ENCODE measurements at regions not wholly inside any gene's neighbourhood (a gene's known extent, or its start where the extent isn't known, plus 50 kb on each side); places are given as distances from the start of the nearest gene placed in this dataset.

DNA sequence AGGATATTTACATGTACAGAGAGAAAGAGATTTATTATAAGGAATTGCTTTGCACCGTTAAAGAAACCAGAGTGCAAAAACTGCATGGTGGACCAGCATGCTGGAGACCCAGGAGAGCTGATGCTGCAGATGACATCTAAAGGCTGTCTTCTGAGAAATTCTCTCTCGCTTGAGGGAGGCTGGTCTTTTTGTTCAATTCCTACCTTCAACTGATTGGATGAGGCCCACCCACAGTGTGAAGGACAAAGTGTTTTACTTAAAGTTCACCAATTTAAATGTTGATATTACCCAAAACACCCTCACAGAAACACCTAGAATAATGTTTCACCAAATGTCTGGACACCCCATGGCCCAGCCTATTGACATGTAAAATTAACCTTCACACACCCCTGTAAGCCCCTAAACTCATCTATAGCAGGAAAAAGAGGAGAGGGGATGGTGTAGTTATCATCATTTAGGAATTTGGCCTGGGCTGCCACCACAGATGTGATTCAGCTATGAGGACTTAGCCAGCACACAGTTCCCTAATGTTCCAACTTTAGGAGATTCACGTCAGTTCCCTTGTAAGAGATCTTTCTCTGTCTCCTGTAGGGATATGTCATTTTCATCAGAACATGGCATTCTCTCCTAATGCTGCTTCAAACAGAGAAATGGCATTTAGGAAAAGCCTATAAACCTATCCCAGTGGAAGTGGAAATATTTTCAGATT, 358.2 kb upstream of the TLE4 start:
- H3K4me3 ChIP-seq: no peak overlapping the region
- intact Hi-C loops (cut with DNase I; ENCODE audit: low total_unique reads): loop anchor here (5.0 kb wide), 1 partner anchor 706 kb away; no protein-coding TSS in a partner anchor
- TF ChIP-seq, protein P1, sequence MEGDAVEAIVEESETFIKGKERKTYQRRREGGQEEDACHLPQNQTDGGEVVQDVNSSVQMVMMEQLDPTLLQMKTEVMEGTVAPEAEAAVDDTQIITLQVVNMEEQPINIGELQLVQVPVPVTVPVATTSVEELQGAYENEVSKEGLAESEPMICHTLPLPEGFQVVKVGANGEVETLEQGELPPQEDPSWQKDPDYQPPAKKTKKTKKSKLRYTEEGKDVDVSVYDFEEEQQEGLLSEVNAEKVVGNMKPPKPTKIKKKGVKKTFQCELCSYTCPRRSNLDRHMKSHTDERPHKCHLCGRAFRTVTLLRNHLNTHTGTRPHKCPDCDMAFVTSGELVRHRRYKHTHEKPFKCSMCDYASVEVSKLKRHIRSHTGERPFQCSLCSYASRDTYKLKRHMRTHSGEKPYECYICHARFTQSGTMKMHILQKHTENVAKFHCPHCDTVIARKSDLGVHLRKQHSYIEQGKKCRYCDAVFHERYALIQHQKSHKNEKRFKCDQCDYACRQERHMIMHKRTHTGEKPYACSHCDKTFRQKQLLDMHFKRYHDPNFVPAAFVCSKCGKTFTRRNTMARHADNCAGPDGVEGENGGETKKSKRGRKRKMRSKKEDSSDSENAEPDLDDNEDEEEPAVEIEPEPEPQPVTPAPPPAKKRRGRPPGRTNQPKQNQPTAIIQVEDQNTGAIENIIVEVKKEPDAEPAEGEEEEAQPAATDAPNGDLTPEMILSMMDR (IDR thresholded peaks at IDR 0.05): no peak
- TF ChIP-seq POLR2AphosphoS5 (IDR thresholded peaks at IDR 0.05): no peak
- no peak for TF ChIP-seq POLR2A (IDR thresholded peaks at IDR 0.05)

DNA sequence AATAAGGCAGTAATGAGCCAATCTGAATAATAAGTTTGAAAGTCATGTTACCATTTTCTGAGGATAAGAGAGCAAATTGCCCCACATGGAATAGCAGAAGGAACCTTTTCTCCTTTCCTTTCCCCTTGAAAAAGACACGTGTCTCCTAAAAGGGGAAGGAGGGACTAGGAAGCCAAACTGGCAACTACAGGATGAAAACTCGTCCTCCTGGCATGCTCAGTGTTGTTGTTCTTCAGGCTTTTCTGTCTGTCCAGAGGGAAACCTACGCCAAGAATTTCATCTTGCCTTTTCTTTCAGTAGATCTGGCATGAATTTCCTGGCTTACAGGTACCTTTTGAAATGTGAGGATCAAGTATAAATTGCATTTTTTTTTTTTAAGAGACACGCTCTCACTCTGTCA, 355.9 kb upstream of the TLE4 start:
- intact Hi-C loops (cut with DNase I; ENCODE audit: low total_unique reads): no loop called here
- Histone ChIP-seq H3K27ac (no peak overlapping the region), H3K36me3 (no peaks in the 10 kb centered on the region), H3K27me3 (no peaks in the 10 kb centered on the region), H3K9me3 (no peaks in the 10 kb centered on the region), H3K4me1 (no peaks in the 10 kb centered on the region), H3K4me3 (no peak overlapping the region)
- peak in 1 of 2 donors; percentile 24 for DNase-seq (ENCODE audit: low spot score in 2 of 2)
- TF ChIP-seq POLR2AphosphoS5 (IDR thresholded peaks at IDR 0.05): no peak
- no peak for TF ChIP-seq POLR2A (IDR thresholded peaks at IDR 0.05)

More for the DNA sequence above, 358.2 kb upstream of the TLE4 start:
- Histone ChIP-seq H3K27me3 (no peaks in the 10 kb centered on the region), H3K36me3 (no peaks in the 10 kb centered on the region), H3K4me1 (no peaks in the 10 kb centered on the region), H3K9me3 (no peaks in the 10 kb centered on the region), H3K27ac (no peak overlapping the region)
- no peak for DNase-seq (ENCODE audit: low spot score in 2 of 2)

GRCh38 chr9:79220251-79220650, 351.5 kb upstream of the TLE4 start:
- TF ChIP-seq, protein P1 (IDR thresholded peaks at IDR 0.05): no peak
- TF ChIP-seq POLR2AphosphoS5 (IDR thresholded peaks at IDR 0.05): no peak
- TF ChIP-seq POLR2A (IDR thresholded peaks at IDR 0.05): no peak
- H3K4me3 ChIP-seq: no peak overlapping the region
- DNase-seq (ENCODE audit: low spot score in 2 of 2): no peak
- H3K27ac ChIP-seq: no peak overlapping the region
- intact Hi-C loops (cut with DNase I; ENCODE audit: low total_unique reads): no loop called here
- H3K4me1 ChIP-seq: no peaks in the 10 kb centered on the region
- H3K9me3 ChIP-seq: no peaks in the 10 kb centered on the region
- H3K27me3 ChIP-seq: no peaks in the 10 kb centered on the region
- no peaks in the 10 kb centered on the region for H3K36me3 ChIP-seq

- Histone ChIP-seq H3K27me3 (no peaks in the 10 kb centered on the region), H3K4me1 (no peaks in the 10 kb centered on the region), H3K4me3 (no peak overlapping the region), H3K27ac (no peak overlapping the region), H3K9me3 (no peaks in the 10 kb centered on the region), H3K36me3 (no peaks in the 10 kb centered on the region)
- intact Hi-C loops (cut with DNase I; ENCODE audit: low total_unique reads): no loop called here
- DNase-seq (ENCODE audit: low spot score in 2 of 2): no peak
- TF ChIP-seq POLR2A (IDR thresholded peaks at IDR 0.05) (no peak), POLR2AphosphoS5 (IDR thresholded peaks at IDR 0.05) (no peak)
- TF ChIP-seq, protein P1 (IDR thresholded peaks at IDR 0.05): no peak
Measured at GRCh38 chr9:79220666-79221065, 351.1 kb upstream of the TLE4 start.

DNA sequence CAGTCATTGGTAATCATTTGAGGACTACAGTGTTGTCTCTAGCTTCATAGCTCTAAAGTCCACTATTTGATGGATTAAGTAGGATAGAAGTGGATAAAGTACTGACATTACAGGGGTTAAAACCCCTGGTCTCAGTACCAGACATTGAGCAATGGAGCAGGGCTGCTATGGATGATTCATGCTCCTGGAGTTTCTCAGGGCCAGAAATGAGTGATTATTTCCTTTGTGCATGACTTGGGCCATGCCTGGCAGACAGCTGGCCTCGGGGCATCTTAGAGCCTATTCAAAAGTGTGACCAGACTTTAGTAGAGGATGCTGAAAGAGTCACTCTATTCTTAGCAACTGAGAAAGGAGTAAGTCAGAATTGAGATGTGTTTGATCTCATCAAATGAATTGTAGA, 350.7 kb upstream of the TLE4 start:
- no peaks in the 10 kb centered on the region for H3K36me3 ChIP-seq
- no peaks in the 10 kb centered on the region for H3K9me3 ChIP-seq
- no peak for DNase-seq (ENCODE audit: low spot score in 2 of 2)
- H3K27me3 ChIP-seq: no peaks in the 10 kb centered on the region
- H3K4me1 ChIP-seq: no peaks in the 10 kb centered on the region
- H3K27ac ChIP-seq: no peak overlapping the region
- no peak overlapping the region for H3K4me3 ChIP-seq
- TF ChIP-seq POLR2A (IDR thresholded peaks at IDR 0.05) (no peak), POLR2AphosphoS5 (IDR thresholded peaks at IDR 0.05) (no peak)
- TF ChIP-seq, protein P1 (IDR thresholded peaks at IDR 0.05): no peak
- intact Hi-C loops (cut with DNase I; ENCODE audit: low total_unique reads): no loop called here

All from breast epithelium (tissue), 4 donors.